ENCODE measurements at regions not wholly inside any gene's neighbourhood (a gene's known extent, or its start where the extent isn't known, plus 50 kb on each side); places are given as distances from the start of the nearest gene placed in this dataset.

GRCh38 chr4:159042097-159042605 is 60.7 kb upstream of the RAPGEF2 start:
- ATAC-seq = no peak
- Histone ChIP-seq H3K27ac (no peak overlapping the region), H3K27me3 (no peaks in the 10 kb centered on the region), H3K9me3 (no peaks in the 10 kb centered on the region), H3K36me3 (no peaks in the 10 kb centered on the region), H3K4me1 (no peaks in the 10 kb centered on the region), H3K4me3 (no peak overlapping the region)
- WGBS, 2 donors (ENCODE audit: low coverage in 1 of 2) = 42 to 55% methylated on average over 2 to 5 of the region's 5 CpGs
- TF ChIP-seq EP300 (IDR thresholded peaks at IDR 0.05) = no peak
- no peak for TF ChIP-seq CTCF (IDR thresholded peaks at IDR 0.05)
- no peak for TF ChIP-seq POLR2AphosphoS5 (IDR thresholded peaks at IDR 0.05)
- TF ChIP-seq POLR2A (IDR thresholded peaks at IDR 0.05) = no peak

- Histone ChIP-seq H3K36me3 (no peaks in the 10 kb centered on the region), H3K9me3 (no peaks in the 10 kb centered on the region), H3K4me3 (no peak overlapping the region), H3K27ac (no peak overlapping the region), H3K27me3 (no peaks in the 10 kb centered on the region), H3K4me1 (peaks cover 0 to 4% (median 0%) of the 10 kb centered on the region in 3 donors)
- WGBS, 2 donors (ENCODE audit: low coverage in 1 of 2) = 63 to 100% methylated on average over 3 to 4 of the region's 4 CpGs
- TF ChIP-seq CTCF (IDR thresholded peaks at IDR 0.05) (no peak), EP300 (IDR thresholded peaks at IDR 0.05) (no peak), POLR2A (IDR thresholded peaks at IDR 0.05) (no peak), POLR2AphosphoS5 (IDR thresholded peaks at IDR 0.05) (no peak)
- no peak for ATAC-seq
Observed at GRCh38 chr4:159042868-159043267, 60.0 kb upstream of the RAPGEF2 start.

DNA sequence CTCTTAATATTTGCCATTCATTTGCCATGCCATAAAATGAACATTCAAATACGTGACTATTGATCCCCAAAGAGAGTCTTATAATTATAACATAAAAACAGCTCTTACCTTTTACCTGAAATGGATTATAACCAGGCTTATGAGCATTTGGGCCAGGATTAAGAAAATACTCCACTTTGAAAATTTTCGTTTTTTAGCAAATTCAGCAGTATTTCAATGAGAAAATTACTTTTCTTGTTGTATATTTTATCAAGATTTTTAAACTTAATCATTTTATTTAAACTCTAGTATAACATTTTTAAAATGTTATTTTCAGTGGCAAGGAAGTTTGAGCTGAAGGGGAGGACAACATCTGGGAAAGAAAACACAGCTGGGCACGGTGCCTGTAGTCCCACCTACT is 59.0 kb upstream of the RAPGEF2 start:
- TF ChIP-seq CTCF (IDR thresholded peaks at IDR 0.05) (no peak), EP300 (IDR thresholded peaks at IDR 0.05) (no peak)
- Histone ChIP-seq H3K9me3 (no peaks in the 10 kb centered on the region), H3K4me3 (no peak overlapping the region), H3K4me1 (peaks cover 0 to 11% (median 0%) of the 10 kb centered on the region in 3 donors), H3K27me3 (no peaks in the 10 kb centered on the region), H3K27ac (no peak overlapping the region), H3K36me3 (no peaks in the 10 kb centered on the region)
- WGBS, 2 donors (ENCODE audit: low coverage in 1 of 2) = 73 to 81% methylated on average over 3 of the region's 3 CpGs
- ATAC-seq = no peak

GRCh38 chr4:159045321-159045720 is 57.6 kb upstream of the RAPGEF2 start:
- no peak for TF ChIP-seq EP300 (IDR thresholded peaks at IDR 0.05)
- no peak for TF ChIP-seq POLR2AphosphoS5 (IDR thresholded peaks at IDR 0.05)
- no peak for TF ChIP-seq CTCF (IDR thresholded peaks at IDR 0.05)
- TF ChIP-seq POLR2A (IDR thresholded peaks at IDR 0.05) = no peak
- no peak for ATAC-seq
- no peak overlapping the region for H3K27ac ChIP-seq
- no peak overlapping the region for H3K4me3 ChIP-seq
- no peaks in the 10 kb centered on the region for H3K27me3 ChIP-seq
- no peaks in the 10 kb centered on the region for H3K9me3 ChIP-seq
- peaks cover 0 to 11% (median 0%) of the 10 kb centered on the region in 3 donors for H3K4me1 ChIP-seq
- H3K36me3 ChIP-seq = no peaks in the 10 kb centered on the region

DNA sequence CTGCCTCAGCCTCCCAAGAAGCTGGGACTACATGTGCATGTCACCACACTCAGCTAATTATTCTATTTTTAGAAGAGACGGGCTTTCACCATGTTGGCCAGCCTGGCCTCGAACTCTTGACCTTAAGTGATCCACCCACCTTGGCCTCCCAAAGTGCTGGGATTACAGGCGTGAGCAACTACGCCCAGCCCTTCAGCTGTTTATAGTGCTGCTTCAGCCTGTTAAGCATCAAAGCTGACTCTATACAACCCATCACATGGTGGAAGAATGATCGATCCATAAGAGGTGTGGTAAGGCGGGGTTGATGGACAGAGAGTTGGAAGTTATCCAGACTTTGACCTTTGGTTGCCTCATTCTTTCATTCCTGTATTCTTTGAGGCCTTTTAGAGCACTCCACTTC is 56.2 kb upstream of the RAPGEF2 start:
- WGBS, 2 donors (ENCODE audit: low coverage in 1 of 2) = 82 to 92% methylated on average over 2 to 6 of the region's 6 CpGs
- TF ChIP-seq POLR2AphosphoS5 (IDR thresholded peaks at IDR 0.05) (no peak), POLR2A (IDR thresholded peaks at IDR 0.05) (no peak), CTCF (IDR thresholded peaks at IDR 0.05) (no peak), EP300 (IDR thresholded peaks at IDR 0.05) (no peak)

More for the DNA sequence above, 56.2 kb upstream of the RAPGEF2 start:
- ATAC-seq = no peak
- no peak overlapping the region for H3K4me3 ChIP-seq
- peaks cover 0 to 11% (median 0%) of the 10 kb centered on the region in 3 donors for H3K4me1 ChIP-seq
- H3K36me3 ChIP-seq = no peaks in the 10 kb centered on the region
- no peaks in the 10 kb centered on the region for H3K27me3 ChIP-seq
- H3K27ac ChIP-seq = no peak overlapping the region
- H3K9me3 ChIP-seq = no peaks in the 10 kb centered on the region

Measured in gastroesophageal sphincter (tissue), 4 donors.